ENCODE measurements at regions not wholly inside any gene's neighbourhood (a gene's known extent, or its start where the extent isn't known, plus 50 kb on each side); places are given as distances from the start of the nearest gene placed in this dataset.

DNA sequence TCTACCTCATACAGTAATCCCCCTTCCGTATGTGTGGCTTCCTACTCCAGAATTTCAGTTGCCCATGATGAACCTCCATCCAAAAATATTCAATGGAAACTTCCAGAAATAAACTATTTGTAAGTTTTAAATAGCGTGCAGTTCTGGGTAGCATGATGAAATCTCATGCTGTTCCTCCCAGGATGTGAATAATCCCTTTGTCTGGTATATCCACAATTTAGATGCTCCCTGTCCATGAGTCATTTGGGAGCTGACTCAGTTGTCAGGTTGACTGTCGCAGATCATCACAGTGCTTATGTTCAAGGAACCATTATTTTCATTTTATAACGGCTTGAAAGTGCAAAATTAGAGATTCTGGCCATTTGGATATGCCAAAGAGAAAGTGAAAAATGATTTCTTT is 290.1 kb upstream of the CDH9 start:
- TF ChIP-seq, protein P1, sequence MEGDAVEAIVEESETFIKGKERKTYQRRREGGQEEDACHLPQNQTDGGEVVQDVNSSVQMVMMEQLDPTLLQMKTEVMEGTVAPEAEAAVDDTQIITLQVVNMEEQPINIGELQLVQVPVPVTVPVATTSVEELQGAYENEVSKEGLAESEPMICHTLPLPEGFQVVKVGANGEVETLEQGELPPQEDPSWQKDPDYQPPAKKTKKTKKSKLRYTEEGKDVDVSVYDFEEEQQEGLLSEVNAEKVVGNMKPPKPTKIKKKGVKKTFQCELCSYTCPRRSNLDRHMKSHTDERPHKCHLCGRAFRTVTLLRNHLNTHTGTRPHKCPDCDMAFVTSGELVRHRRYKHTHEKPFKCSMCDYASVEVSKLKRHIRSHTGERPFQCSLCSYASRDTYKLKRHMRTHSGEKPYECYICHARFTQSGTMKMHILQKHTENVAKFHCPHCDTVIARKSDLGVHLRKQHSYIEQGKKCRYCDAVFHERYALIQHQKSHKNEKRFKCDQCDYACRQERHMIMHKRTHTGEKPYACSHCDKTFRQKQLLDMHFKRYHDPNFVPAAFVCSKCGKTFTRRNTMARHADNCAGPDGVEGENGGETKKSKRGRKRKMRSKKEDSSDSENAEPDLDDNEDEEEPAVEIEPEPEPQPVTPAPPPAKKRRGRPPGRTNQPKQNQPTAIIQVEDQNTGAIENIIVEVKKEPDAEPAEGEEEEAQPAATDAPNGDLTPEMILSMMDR (IDR thresholded peaks at IDR 0.05), result no peak
- no peak for TF ChIP-seq EZH2phosphoT487 (IDR thresholded peaks at IDR 0.05)
